HG03159 (cell line): ENCODE measurements at regions not wholly inside any gene's neighbourhood (a gene's known extent, or its start where the extent isn't known, plus 50 kb on each side); places are given as distances from the start of the nearest gene placed in this dataset.
A peak's percentile ranks its signal among the peaks of the same experiment; 100 is the strongest.

Experiments
- ATAC-seq: cut with Tn5 transposase; IDR thresholded peaks from one replicate; pipeline ENCODE4 v1.9.1; 2021; ENCODE audit warnings: mild to moderate bottlenecking, moderate library complexity; ENCODE audit not compliant: unreplicated experiment

DNA sequence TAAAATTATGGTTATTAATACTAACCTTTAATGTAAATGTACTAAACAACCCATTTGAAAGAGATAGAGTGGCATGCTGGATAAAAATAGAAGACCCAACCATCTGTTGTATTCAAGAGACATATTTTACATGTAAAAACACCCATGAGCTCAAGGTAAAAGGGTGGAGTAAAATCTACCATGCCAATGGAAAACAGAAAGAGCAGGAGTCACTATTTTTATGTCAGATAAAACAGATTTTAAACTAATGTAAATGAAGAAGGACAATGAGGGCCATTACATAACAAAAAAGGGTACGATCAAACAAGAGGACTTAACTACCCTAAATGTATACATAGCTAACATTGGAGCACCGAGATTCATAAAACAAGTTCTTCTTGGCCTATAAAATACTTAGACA is 66.3 kb downstream of the ITM2A start:
- no peak for ATAC-seq

- ATAC-seq = no peak
Measured at GRCh38 chrX:79290596-79290995, 76.5 kb downstream of the ITM2A start.

GRCh38 chrX:79288733-79289132 is 78.4 kb downstream of the ITM2A start:
- no peak for ATAC-seq

- ATAC-seq = no peak
Measured at GRCh38 chrX:79287724-79288123, 79.4 kb downstream of the ITM2A start.

DNA sequence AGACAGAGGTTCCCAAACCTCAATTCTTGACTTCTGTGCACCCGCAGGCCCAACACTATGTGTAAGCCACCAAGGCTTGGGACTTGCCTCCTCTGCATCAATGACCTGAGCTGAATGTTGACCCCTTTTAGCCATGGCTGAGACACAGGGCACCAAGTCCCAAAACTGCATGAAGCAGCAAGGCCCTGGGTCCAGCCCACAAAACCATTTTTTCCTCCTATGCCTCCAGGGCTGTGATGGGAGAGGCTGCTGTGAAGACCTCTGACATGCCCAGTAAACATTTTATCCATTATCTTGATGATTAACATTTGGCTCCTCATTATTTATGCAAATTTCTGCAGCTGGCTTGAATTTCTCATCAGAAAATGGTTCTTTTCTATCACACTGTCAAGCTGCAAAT is 85.4 kb downstream of the ITM2A start:
- ATAC-seq = no peak

DNA sequence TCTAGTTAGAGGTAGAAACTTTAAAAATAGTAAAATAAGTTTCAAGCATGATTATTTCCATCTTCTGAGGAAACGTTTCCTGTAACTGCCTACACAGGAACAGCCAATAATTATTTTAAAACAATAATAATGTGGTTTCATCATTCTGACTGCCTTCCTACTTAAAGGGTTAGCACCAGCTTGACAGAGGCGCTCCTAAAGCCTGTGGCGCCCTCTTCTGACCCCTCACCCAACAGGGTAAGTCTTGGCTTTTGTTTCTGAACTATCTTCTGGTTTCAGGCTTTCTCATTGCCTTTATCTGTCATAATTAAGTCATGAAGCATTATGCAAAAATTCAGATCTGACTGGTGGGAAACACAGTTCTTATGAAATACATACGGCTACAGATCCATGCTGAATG is 96.7 kb downstream of the ITM2A start:
- ATAC-seq = peak; percentile 96

GRCh38 chrX:79268788-79269187 is 98.3 kb downstream of the ITM2A start:
- no peak for ATAC-seq

GRCh38 chrX:79266702-79267101 is 100.4 kb downstream of the ITM2A start:
- no peak for ATAC-seq

DNA sequence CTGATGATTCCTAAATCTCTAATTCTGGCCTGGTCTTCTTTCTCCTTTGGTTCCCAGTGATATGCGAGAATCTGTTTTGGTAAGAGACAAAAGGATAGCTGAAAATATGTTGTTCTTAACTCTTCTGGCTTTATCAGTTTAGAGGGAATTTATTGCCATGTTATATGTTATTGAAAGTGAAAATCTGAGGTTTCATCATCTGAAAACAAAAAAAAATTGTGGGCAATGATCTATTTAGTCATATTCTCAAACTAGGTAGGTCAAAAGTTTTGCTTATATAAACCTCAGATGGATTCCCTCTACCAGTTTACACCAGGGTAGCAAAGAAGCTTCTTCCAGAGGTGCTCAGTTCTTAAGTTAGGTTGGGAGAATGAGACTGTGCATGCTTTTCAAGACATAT is 103.6 kb downstream of the ITM2A start:
- ATAC-seq = no peak

DNA sequence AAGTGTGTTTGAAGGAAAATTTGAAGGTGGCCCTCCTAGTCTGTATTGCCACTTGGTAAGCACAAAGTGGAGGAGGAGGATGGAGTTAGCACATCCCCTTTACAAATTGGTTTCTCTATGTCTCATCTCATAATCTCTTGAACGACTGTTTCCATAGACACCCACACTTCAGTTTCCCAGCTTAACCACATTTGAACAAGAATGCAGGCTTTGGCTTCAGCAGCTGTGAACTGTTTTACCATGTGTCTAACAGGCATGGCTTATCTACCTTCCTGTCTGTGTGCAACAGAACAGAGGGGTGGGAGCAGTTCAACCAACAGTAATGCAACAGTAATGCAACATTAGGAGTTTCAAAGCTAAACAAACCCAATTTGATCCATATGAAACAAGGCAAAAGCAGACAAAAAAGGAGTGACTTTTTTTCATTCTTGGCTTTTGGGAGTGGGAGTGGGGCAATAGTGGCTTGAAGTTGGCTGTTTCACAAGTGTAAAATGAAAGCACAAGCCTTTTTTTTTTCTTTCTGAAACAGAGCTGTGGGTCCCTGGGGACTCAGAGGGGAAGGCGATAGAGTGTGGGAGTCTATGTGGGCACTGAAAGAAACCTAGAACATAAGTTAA is 108.0 kb downstream of the ITM2A start:
- peak; percentile 94 for ATAC-seq

DNA sequence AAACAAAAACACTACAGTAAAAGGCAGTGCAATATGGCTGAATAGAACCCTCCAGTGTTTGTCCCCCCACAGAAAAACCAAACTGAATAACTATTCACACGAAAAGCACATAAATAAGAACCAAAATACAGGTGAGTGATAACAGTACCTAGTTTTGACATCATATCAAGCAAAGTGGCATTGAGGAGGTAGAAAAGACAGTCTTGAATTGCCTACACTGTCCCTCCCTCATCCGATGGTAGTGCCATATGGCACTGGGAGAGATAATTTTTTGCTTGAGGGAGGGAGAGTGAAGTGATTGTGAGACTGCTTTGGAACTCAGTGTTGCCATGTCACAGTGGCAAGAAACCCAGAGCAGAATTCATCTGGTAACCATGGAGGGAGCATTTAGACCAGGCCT is 99.2 kb downstream of the GPR174 start:
- no peak for ATAC-seq

DNA sequence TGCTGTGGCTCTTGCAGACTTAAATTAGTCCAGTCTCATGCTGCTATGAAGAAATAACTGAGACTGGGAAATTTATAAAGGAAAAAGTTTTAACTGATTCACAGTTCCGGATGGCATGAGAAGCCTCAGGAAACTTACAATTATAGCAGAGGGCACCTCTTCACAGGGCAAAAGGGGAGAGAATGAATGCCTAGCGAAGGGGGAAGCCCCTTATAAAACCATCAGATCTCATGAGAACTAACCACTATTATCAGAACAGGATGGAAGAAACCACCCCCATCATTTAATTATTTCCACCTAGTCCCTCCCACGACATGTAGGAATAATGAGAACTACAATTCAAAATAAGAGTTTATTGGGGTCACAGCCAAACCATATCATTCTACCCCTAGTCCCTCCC is 91.4 kb downstream of the GPR174 start:
- no peak for ATAC-seq

DNA sequence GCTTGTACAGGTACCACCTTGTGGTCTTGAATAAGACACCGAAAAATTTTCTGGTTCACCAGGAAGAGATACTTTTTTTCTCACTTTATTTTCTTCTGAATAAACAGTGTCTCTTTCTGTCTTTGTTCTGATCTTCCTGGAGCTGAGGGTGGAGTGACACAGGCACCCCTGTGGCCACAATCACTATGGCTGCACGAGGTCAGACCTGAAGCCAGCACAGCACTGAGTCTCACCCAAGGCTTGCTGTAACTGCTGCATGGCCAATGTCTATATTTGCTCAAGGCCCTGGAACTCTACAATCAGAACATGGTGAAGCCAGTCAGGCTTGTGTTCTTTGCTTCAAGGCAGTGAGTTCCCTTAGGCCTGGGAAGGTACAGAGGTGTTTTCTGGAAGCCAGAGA is 87.2 kb downstream of the GPR174 start:
- ATAC-seq = no peak
